NB4 (cell line): ENCODE measurements at regions not wholly inside any gene's neighbourhood (a gene's known extent, or its start where the extent isn't known, plus 50 kb on each side); places are given as distances from the start of the nearest gene placed in this dataset.

Experiments used
- MYC ChIP-seq: IDR thresholded peaks from 2 replicates; pipeline ENCODE4 v1.6.1; 2011; ENCODE audit warnings: low read depth, low read length
- POLR2A ChIP-seq: IDR thresholded peaks from 2 replicates; pipeline ENCODE4 v1.6.1; 2011; ENCODE audit warnings: mild to moderate bottlenecking; ENCODE audit not compliant: insufficient read length; ENCODE audit errors: extremely low read depth

DNA sequence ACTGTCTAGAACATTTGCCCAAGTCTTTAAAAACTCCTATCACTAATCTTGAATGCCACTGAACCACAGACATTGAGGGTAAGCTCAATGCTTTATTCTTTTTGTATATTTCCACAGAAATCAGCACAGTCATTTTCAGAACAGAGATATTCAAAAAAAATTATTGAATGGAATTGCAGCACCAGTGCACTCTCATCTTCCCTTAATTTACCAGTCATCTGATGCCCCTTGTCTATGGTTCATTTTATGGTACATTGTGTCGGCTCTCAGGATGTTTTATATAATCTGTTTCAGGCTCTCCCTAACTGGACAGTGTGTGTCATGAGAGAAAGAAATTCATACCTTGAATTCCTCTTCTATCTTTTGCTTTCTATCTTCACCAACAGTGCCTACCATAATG is 158.4 kb upstream of the NR4A3 start:
- TF ChIP-seq MYC (no peak), POLR2A (no peak)
